ENCODE measurements at regions not wholly inside any gene's neighbourhood (a gene's known extent, or its start where the extent isn't known, plus 50 kb on each side); places are given as distances from the start of the nearest gene placed in this dataset.

DNA sequence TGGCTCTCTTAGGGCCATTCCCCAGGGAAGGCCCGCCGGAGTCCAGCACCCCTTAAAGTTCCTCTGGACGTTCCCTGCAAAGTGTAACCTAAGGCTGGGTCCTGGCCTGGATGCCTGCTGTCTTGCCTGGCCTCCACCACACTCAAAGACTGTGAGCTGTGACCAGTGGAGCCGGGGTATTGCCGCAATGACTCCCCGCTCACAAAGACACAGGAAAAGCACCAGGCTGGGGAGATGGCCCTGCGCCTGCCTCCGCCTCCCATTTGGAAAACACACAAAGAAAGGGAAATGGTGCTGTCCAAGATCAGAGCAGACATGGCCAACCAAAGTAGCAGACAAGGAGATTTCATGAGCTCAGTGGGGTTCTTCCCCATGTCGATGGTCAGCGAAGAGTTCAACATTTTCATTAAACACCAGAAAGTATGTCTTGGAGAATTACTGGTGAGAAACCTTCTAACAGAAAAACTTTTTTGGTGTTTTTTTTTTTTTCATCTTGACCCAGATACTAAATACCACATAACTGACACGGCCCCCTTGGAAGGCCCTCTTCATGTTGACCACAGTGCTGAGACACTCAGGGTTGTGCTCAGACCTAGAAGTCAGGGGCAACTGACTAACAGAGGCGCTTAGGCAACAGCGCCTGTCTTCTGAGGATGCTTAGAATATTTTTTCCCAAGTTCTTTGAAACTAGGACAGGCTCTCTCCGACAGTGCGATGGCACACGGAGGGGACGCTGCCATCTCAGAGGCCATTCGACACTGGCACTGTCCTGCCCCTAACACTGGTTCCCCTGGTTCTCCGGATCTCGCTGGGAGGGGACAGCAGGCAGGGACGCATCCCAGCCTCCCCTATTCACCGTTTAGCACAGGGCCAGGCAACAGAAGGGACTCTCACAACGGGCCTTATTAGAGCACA is 226.4 kb upstream of the ID2 start:
- no peak overlapping the region for H2AFZ ChIP-seq (ENCODE audit: low read length)
- no peaks in the 10 kb centered on the region for H3K4me1 ChIP-seq (ENCODE audit: low read length)
- no peaks in the 10 kb centered on the region for H3K27me3 ChIP-seq (ENCODE audit: low read length)
- H3K9me2 ChIP-seq (replicated peaks; ENCODE audit: insufficient read depth, low read length): no peaks in the 10 kb centered on the region
- H3K9me3 ChIP-seq (ENCODE audit: low read length): no peaks in the 10 kb centered on the region
- H3K9ac ChIP-seq (ENCODE audit: low read length): no peak overlapping the region
- no peak overlapping the region for H3K27ac ChIP-seq (ENCODE audit: low read length)
- no peak overlapping the region for H3K4me3 ChIP-seq (ENCODE audit: low read length)
- no peaks in the 10 kb centered on the region for H4K20me1 ChIP-seq (ENCODE audit: insufficient read depth, low read depth, low read length)
- H3K79me2 ChIP-seq (ENCODE audit: low read length): no peaks in the 10 kb centered on the region
- no peaks in the 10 kb centered on the region for H3K36me3 ChIP-seq (ENCODE audit: insufficient read depth, low read length)
- no peak overlapping the region for H3K4me2 ChIP-seq (ENCODE audit: low read depth, low read length, poor library complexity, severe bottlenecking)
- no peak for DNase-seq

DNA sequence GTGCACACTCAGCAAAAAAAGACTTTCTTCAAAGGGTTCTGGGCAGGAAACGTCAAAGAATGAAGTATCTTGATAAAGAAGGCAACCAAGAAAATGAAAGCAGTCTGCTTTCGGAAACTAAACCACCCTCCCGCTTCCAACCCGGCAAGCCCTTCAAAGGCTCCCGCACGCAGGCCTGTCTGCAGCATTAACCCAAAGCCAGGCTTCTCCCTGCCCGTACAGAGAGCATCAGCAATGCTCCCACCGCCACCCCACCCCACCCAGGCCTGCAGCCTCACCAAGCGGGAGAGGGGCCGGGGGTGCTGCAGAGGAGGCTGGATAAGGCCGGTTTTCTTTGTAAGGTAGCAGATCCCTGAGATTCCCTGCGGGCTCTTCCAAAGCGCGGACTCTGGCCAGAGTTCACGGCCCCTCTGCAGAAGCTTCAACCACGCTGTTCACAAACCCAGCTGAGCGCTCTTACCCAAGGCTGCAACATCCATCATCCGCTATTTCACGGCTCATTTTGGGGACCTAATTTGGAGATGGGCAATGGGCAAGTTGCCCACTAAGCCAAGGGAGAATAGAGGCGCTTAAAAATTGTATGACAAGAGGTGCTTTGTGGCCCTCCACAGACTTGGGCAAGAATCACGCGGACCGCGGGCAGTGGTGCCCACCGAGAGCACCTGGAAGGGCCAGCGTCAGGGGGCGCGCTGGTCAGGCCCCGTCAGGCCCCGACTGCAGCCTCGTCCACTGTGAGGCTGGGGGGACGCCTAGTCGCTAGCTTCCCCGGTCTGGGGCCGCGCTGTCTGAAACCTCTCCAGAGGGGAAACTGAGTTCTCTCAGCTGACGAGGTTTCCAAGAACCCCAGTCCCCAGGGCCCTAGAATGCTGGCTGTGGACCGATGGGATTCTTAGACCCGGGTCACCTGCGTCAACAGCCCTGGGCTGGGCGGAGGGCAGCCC is 225.4 kb upstream of the ID2 start:
- no peak for DNase-seq
- no peaks in the 10 kb centered on the region for H3K9me2 ChIP-seq (replicated peaks; ENCODE audit: insufficient read depth, low read length)
- H3K4me2 ChIP-seq (ENCODE audit: low read depth, low read length, poor library complexity, severe bottlenecking): no peak overlapping the region
- no peak overlapping the region for H3K4me3 ChIP-seq (ENCODE audit: low read length)
- H3K9me3 ChIP-seq (ENCODE audit: low read length): no peaks in the 10 kb centered on the region
- no peaks in the 10 kb centered on the region for H3K27me3 ChIP-seq (ENCODE audit: low read length)
- no peaks in the 10 kb centered on the region for H4K20me1 ChIP-seq (ENCODE audit: insufficient read depth, low read depth, low read length)
- no peak overlapping the region for H3K9ac ChIP-seq (ENCODE audit: low read length)
- no peak overlapping the region for H2AFZ ChIP-seq (ENCODE audit: low read length)
- H3K79me2 ChIP-seq (ENCODE audit: low read length): no peaks in the 10 kb centered on the region
- H3K27ac ChIP-seq (ENCODE audit: low read length): no peak overlapping the region
- no peaks in the 10 kb centered on the region for H3K36me3 ChIP-seq (ENCODE audit: insufficient read depth, low read length)
- H3K4me1 ChIP-seq (ENCODE audit: low read length): no peaks in the 10 kb centered on the region

DNA sequence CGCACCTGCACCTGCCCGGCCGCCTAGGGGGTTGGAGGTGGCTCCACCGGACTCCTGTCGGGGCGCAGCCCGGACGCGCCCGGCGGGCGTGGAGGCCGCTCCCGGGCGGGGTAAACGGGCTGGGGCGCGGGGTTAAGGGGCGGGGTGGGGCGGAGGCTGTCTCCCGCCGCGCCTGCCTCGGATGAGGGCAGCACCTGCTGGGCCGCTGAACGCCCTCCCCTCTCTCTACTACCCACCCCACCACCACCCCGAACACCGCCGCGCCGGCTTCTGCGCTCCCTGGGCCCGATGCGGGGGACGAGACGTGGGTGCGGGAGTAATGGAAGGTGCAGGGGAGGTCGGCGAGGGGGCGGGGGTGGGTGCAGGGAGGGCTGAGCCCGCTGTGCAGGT is 224.8 kb upstream of the ID2 start:
- H3K27ac ChIP-seq (ENCODE audit: low read length): no peak overlapping the region
- no peak overlapping the region for H2AFZ ChIP-seq (ENCODE audit: low read length)
- no peaks in the 10 kb centered on the region for H3K9me3 ChIP-seq (ENCODE audit: low read length)
- no peaks in the 10 kb centered on the region for H3K79me2 ChIP-seq (ENCODE audit: low read length)
- no peaks in the 10 kb centered on the region for H3K36me3 ChIP-seq (ENCODE audit: insufficient read depth, low read length)
- no peaks in the 10 kb centered on the region for H4K20me1 ChIP-seq (ENCODE audit: insufficient read depth, low read depth, low read length)
- H3K27me3 ChIP-seq (ENCODE audit: low read length): no peaks in the 10 kb centered on the region
- H3K4me1 ChIP-seq (ENCODE audit: low read length): no peaks in the 10 kb centered on the region
- no peak overlapping the region for H3K4me3 ChIP-seq (ENCODE audit: low read length)
- H3K9ac ChIP-seq (ENCODE audit: low read length): no peak overlapping the region
- no peak for DNase-seq
- no peaks in the 10 kb centered on the region for H3K9me2 ChIP-seq (replicated peaks; ENCODE audit: insufficient read depth, low read length)
- H3K4me2 ChIP-seq (ENCODE audit: low read depth, low read length, poor library complexity, severe bottlenecking): no peak overlapping the region

DNA sequence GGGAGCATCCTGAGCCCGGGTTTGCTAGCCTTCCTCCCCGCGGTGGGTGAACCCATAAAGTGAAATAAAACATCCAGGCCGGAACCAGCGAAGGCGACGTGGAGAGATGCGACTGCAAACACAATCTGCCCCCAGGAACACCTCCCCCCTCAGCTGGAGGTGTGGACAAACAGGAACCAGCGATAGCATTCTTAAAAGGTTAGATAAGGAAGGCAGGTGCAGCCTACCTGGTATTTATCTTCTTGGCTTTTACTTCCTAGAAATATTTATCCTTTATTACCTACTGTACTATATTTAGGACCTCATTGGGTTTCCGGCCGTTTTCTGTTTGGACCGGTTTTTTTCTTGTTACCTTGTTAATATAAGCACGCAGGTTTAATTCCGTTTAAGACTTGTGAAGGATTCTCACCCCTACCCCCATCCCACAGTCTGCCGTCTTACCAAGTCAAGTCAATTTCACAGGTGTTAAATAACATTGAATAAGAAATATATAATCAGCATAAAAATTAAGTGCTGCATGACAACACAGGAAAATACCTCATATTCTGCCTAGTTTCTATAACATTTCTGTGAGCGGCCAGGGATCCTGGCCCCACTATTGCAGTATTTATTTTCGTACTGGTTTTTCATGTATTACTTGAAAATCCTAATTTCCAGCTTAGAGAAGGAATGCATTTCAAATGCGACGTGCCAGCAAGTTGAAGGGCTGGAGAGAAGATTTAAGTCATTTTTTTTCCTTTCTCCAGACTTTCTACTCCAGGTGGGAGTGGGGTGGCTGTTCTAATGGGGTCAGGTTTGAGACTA is 224.0 kb upstream of the ID2 start:
- Histone ChIP-seq H3K79me2 (ENCODE audit: low read length) (no peaks in the 10 kb centered on the region), H3K9me2 (replicated peaks; ENCODE audit: insufficient read depth, low read length) (no peaks in the 10 kb centered on the region), H3K36me3 (ENCODE audit: insufficient read depth, low read length) (no peaks in the 10 kb centered on the region), H3K9ac (ENCODE audit: low read length) (no peak overlapping the region), H3K4me2 (ENCODE audit: low read depth, low read length, poor library complexity, severe bottlenecking) (no peak overlapping the region), H3K4me1 (ENCODE audit: low read length) (no peaks in the 10 kb centered on the region), H3K27ac (ENCODE audit: low read length) (no peak overlapping the region), H2AFZ (ENCODE audit: low read length) (no peak overlapping the region), H3K27me3 (ENCODE audit: low read length) (no peaks in the 10 kb centered on the region), H3K4me3 (ENCODE audit: low read length) (no peak overlapping the region), H3K9me3 (ENCODE audit: low read length) (no peaks in the 10 kb centered on the region), H4K20me1 (ENCODE audit: insufficient read depth, low read depth, low read length) (no peaks in the 10 kb centered on the region)
- no peak for DNase-seq

DNA sequence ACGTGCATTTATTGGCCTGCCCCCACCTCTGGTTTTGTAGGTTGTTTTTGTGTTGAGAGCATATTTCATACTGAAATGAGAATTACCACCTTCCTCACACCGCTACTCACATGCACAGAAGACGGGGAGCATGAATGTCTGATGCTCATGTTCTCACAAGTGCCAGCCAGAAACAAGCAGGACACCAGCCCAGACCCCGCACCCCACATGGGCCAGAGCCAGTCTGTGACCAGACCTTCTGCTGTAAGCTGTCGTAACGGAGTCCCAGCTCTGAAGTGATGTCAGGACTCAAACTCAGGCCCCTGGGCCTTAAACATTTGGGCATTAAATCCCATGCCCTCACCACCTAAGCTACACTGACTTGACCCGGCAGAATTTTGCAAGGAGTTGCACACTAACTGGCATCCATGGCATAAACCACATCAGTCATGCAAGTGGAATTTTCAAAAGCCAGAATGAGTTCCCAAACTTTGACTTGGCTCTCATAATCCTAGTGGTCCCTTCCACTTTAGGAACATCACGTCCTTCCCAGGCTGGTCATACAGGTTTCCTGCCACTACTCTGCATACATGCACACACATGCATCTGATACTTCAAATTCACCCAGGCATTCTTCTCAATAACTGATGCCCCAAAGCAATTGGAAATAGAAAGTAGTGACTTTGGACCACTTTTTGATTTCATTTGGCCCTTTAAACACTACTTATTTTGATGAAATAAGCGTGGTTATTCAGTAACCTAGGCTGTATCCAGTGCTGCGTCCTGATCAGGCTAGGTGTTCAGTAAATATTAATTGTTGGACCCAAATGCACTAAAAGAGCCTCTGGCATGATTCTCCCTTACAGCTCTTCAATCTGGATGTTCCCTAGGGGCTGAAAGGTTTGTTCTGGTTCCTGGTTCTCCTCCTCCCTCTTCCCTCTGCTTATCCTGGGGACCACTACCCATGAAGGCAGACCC is 223.1 kb upstream of the ID2 start:
- H3K27ac ChIP-seq (ENCODE audit: low read length): no peak overlapping the region
- H3K27me3 ChIP-seq (ENCODE audit: low read length): no peaks in the 10 kb centered on the region
- no peak overlapping the region for H3K4me2 ChIP-seq (ENCODE audit: low read depth, low read length, poor library complexity, severe bottlenecking)
- no peak overlapping the region for H3K9ac ChIP-seq (ENCODE audit: low read length)
- no peaks in the 10 kb centered on the region for H3K79me2 ChIP-seq (ENCODE audit: low read length)
- H3K9me2 ChIP-seq (replicated peaks; ENCODE audit: insufficient read depth, low read length): no peaks in the 10 kb centered on the region
- DNase-seq: no peak
- H4K20me1 ChIP-seq (ENCODE audit: insufficient read depth, low read depth, low read length): no peaks in the 10 kb centered on the region
- H3K9me3 ChIP-seq (ENCODE audit: low read length): no peaks in the 10 kb centered on the region
- no peak overlapping the region for H2AFZ ChIP-seq (ENCODE audit: low read length)
- no peaks in the 10 kb centered on the region for H3K4me1 ChIP-seq (ENCODE audit: low read length)
- no peak overlapping the region for H3K4me3 ChIP-seq (ENCODE audit: low read length)
- no peaks in the 10 kb centered on the region for H3K36me3 ChIP-seq (ENCODE audit: insufficient read depth, low read length)

DNA sequence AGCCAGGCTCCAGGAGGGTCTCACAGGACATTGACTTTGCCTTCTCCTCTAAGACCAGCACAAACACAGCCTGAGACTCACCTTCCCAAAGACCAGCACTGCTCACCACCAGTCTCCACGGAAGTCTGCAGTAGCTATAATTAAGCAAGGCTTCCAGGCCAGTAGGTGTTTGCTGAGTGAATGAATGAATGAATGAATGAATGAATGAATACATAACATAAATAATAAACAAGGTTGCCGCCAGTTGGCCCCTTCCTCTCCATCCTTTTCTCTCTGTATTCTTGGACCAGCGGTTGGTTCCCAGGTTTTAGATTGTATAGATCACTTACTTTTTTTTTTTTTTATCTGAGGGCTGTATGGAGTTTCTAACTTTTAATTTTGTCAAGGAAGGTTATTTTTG is 222.4 kb upstream of the ID2 start:
- H3K27me3 ChIP-seq (ENCODE audit: low read length): no peaks in the 10 kb centered on the region
- H3K4me2 ChIP-seq (ENCODE audit: low read depth, low read length, poor library complexity, severe bottlenecking): no peak overlapping the region
- no peak for DNase-seq
- H4K20me1 ChIP-seq (ENCODE audit: insufficient read depth, low read depth, low read length): no peaks in the 10 kb centered on the region
- no peaks in the 10 kb centered on the region for H3K79me2 ChIP-seq (ENCODE audit: low read length)
- H3K4me3 ChIP-seq (ENCODE audit: low read length): no peak overlapping the region
- no peak overlapping the region for H2AFZ ChIP-seq (ENCODE audit: low read length)
- no peak overlapping the region for H3K9ac ChIP-seq (ENCODE audit: low read length)
- no peaks in the 10 kb centered on the region for H3K9me2 ChIP-seq (replicated peaks; ENCODE audit: insufficient read depth, low read length)
- H3K36me3 ChIP-seq (ENCODE audit: insufficient read depth, low read length): no peaks in the 10 kb centered on the region
- no peaks in the 10 kb centered on the region for H3K9me3 ChIP-seq (ENCODE audit: low read length)
- no peaks in the 10 kb centered on the region for H3K4me1 ChIP-seq (ENCODE audit: low read length)
- no peak overlapping the region for H3K27ac ChIP-seq (ENCODE audit: low read length)

DNA sequence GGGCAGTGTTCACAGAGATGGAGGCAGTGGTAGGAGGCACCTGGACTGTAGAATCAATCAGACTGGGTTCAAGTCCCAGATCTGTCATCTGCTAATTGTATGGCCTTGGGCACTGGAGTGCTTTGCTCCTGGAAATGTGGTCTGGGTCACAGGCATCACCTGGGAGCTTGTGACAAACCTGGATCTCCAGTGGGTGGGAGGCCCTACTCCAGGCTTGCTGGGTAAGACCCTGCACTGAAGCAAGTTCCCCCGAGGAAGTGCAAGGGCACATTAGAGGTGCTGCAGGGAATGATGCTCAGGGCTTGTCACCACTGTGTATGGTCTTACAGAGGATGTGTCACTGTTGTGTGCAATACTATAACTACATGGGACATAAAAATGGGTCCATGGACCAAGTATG is 220.5 kb upstream of the ID2 start:
- no peak overlapping the region for H3K9ac ChIP-seq (ENCODE audit: low read length)
- no peak overlapping the region for H3K4me3 ChIP-seq (ENCODE audit: low read length)
- H2AFZ ChIP-seq (ENCODE audit: low read length): no peak overlapping the region
- no peak overlapping the region for H3K4me2 ChIP-seq (ENCODE audit: low read depth, low read length, poor library complexity, severe bottlenecking)
- H3K27ac ChIP-seq (ENCODE audit: low read length): no peak overlapping the region
- no peak for DNase-seq
- H3K9me3 ChIP-seq (ENCODE audit: low read length): no peaks in the 10 kb centered on the region
- no peaks in the 10 kb centered on the region for H3K9me2 ChIP-seq (replicated peaks; ENCODE audit: insufficient read depth, low read length)
- H4K20me1 ChIP-seq (ENCODE audit: insufficient read depth, low read depth, low read length): no peaks in the 10 kb centered on the region
- H3K36me3 ChIP-seq (ENCODE audit: insufficient read depth, low read length): no peaks in the 10 kb centered on the region
- H3K27me3 ChIP-seq (ENCODE audit: low read length): no peaks in the 10 kb centered on the region
- H3K4me1 ChIP-seq (ENCODE audit: low read length): no peaks in the 10 kb centered on the region
- H3K79me2 ChIP-seq (ENCODE audit: low read length): no peaks in the 10 kb centered on the region

Data from Karpas-422 (cell line).